ENCODE measurements at regions not wholly inside any gene's neighbourhood (a gene's known extent, or its start where the extent isn't known, plus 50 kb on each side); places are given as distances from the start of the nearest gene placed in this dataset.

DNA sequence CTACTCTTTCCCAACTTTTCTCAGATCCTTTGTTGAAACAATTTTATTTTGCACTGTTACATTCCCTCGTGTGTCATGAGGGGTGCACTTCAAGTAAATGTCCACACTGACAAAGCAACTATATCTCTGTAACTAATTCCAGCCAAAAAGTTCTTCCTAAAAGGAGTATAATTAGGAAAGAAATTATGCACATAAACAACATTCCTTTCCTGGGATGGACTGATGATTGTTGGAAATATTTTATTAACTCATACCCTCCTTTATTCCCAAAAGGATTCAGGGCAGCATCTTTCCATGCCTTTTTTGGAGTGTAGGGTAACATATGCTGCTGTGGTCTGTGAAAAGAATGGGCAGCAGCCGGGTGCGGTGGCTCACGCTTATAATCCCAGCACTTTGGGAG lies 426.1 kb upstream of the THBS1 start:
- no peak overlapping the region for H3K4me3 Mint-ChIP-seq
- peaks cover 52% of the 10 kb centered on the region for H3K27me3 Mint-ChIP-seq

DNA sequence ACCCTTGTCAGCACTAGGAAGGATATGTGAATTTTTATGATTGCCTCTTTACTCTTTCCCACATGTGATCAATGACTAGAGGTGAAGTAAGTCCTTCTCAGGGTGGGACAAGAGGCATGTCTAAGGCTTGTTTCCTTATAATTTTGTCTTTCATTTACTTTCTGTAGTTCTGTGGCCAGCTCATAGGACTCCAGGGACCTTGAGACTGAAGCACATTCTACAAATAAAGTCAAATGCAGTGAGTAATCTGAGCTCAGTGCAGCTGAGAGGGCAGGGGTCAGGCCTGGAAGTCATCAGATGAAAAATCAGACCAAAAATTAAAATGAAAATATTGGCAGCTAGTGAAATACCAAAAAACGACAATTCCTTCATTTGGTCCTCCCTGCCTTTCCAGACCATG lies 424.7 kb upstream of the THBS1 start:
- ATAC-seq (no peak), DNase-seq (no peak)
- H3K4me1 Mint-ChIP-seq: no peaks in the 10 kb centered on the region
- peaks cover 45% of the 10 kb centered on the region for H3K27me3 Mint-ChIP-seq
- H3K27ac Mint-ChIP-seq: no peak overlapping the region
- H3K4me3 Mint-ChIP-seq: no peak overlapping the region
- no peaks in the 10 kb centered on the region for H3K36me3 Mint-ChIP-seq (ENCODE audit: low read depth)
- no peaks in the 10 kb centered on the region for H3K9me3 ChIP-seq (ENCODE audit: control insufficient read depth, low read length, poor library complexity, severe bottlenecking)

More for the DNA sequence above, 426.1 kb upstream of the THBS1 start:
- no peaks in the 10 kb centered on the region for H3K9me3 ChIP-seq (ENCODE audit: control insufficient read depth, low read length, poor library complexity, severe bottlenecking)
- no peaks in the 10 kb centered on the region for H3K36me3 Mint-ChIP-seq (ENCODE audit: low read depth)
- no peaks in the 10 kb centered on the region for H3K4me1 Mint-ChIP-seq
- no peak overlapping the region for H3K27ac Mint-ChIP-seq
- DNase-seq (no peak), ATAC-seq (no peak)

DNA sequence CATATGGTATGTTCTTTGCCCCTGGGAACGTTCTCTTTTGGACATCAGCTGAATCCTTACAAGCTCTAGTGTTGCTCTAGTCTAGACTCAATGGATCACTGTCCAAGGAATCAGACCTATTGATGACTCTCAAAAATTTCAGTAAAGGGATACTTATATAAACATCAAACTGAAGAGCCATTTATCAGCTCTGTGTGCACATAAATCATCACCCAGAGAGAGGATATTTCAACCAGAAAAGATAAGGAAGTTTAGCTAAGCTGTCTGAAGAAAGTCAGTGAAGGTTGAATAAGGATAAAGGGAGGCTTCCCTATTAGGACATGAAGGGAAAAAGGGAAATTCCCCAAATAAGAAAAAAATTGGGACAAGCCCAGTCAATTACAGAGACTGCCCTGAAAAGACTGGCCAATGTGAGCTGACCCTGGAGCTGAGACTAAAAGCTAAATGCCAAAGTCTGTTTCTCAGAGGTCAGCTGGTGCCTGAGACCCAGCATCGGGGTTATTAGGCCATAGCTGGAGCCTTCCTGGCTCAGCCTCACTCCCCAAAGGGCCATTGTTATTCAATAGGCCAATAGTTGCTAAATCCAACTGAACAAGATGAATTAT lies 424.1 kb upstream of the THBS1 start:
- ATAC-seq (no peak), DNase-seq (no peak)
- Mint-ChIP-seq H3K4me3 (no peak overlapping the region), H3K4me1 (no peaks in the 10 kb centered on the region), H3K36me3 (ENCODE audit: low read depth) (no peaks in the 10 kb centered on the region), H3K27me3 (peaks cover 39% of the 10 kb centered on the region), H3K27ac (no peak overlapping the region)
- H3K9me3 ChIP-seq (ENCODE audit: control insufficient read depth, low read length, poor library complexity, severe bottlenecking): no peaks in the 10 kb centered on the region

DNA sequence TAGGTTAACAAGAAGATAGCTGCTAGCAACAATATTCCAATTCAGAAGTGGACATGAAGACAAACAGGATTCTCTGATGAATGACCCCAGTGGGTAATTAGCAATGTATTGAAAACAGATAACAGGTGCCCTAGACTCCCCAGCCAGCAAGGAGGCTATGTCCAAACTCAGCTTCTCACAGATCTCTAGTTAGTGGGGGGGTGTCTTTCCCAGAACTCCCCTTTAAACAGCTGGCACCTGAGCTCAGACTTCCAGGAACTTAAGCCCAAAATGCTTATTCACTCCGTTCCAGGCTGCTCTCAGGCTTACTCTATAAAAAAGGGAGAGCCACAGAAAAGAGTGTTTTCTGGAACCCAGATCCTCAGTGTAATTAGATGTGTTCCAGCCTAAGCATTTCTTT lies 423.0 kb upstream of the THBS1 start:
- no peaks in the 10 kb centered on the region for H3K36me3 Mint-ChIP-seq (ENCODE audit: low read depth)
- ATAC-seq: no peak

DNA sequence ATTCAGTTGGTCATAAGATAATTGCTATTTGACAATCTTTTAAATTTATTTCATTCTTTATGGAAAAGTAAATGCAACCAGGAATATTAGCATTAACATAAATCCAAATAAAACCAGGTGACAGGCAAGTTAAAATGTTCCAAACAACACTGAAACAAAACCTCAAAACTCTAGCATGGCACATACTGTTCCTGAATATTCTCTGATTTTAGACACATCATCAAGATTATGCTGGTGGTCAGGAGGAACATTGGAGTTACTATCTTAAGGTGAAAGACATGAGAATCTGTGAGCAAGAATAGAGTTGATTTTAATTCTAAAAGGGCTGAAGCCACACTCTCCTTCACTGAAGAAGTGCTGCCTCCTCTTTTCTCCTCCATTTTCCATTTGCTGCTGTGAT lies 421.0 kb upstream of the THBS1 start:
- Mint-ChIP-seq H3K4me3 (no peak overlapping the region), H3K27me3 (peaks cover 39% of the 10 kb centered on the region), H3K4me1 (no peaks in the 10 kb centered on the region), H3K36me3 (ENCODE audit: low read depth) (no peaks in the 10 kb centered on the region), H3K27ac (no peak overlapping the region)
- no peak for DNase-seq
- H3K9me3 ChIP-seq (ENCODE audit: control insufficient read depth, low read length, poor library complexity, severe bottlenecking): no peaks in the 10 kb centered on the region
- no peak for ATAC-seq

More for the DNA sequence above, 423.0 kb upstream of the THBS1 start:
- Mint-ChIP-seq H3K27ac (no peak overlapping the region), H3K4me1 (no peaks in the 10 kb centered on the region), H3K27me3 (peaks cover 30% of the 10 kb centered on the region), H3K4me3 (no peak overlapping the region)
- DNase-seq: no peak
- H3K9me3 ChIP-seq (ENCODE audit: control insufficient read depth, low read length, poor library complexity, severe bottlenecking): no peaks in the 10 kb centered on the region

DNA sequence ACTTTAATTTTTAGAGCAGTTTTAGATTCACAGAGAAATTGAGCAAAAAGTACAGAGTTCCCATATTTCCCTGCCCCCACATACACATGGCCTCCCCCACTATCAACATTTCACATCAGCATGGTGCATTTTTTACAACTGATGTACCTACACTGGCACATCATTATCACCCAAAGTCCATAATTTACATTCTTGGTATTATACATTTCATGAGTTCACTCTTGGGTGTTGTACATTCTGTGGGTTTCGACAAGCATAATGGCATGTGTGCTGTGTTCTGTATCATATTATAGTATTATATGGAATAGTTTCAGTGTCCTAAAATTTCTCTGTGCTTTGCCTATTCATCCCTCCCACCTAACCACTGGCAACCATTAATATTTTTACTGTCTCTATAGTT lies 419.8 kb upstream of the THBS1 start:
- ATAC-seq (no peak), DNase-seq (no peak)
- Mint-ChIP-seq H3K4me3 (no peak overlapping the region), H3K27me3 (peaks cover 46% of the 10 kb centered on the region), H3K27ac (no peak overlapping the region), H3K36me3 (ENCODE audit: low read depth) (peaks cover 2% of the 10 kb centered on the region), H3K4me1 (peaks cover 2% of the 10 kb centered on the region)
- H3K9me3 ChIP-seq (ENCODE audit: control insufficient read depth, low read length, poor library complexity, severe bottlenecking): no peaks in the 10 kb centered on the region

DNA sequence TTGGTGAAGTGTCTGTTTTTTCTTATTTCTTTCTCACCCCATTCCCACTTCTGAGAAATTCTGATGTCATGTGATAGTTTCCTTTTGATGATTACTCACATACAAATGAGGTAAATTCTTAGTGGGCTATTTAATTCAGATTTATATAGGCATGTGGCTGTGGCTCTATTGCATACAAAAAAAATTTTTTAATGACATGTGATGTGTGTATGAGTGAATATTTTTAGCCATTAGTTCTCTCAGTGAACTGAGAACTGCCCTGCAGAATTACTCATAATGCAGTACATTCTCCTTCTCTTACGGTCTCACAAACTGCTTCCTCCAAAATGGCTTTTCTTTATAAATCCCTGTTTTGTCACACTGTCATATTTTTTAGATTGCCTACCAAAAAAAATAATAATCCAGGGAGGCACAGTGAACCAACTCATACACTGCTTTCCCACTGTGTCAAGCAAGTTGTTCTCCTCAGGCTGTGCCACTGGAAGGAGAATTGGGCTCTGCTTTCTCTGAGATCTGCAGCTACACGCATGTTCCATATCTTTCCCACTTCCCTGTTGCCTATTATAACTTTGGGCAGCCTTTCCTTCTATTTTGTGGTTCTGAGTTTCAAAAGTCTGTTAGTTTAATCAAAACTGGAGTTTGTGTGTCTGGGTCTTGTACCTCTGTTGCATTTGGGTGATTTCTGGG lies 415.7 kb upstream of the THBS1 start:
- peaks cover 2% of the 10 kb centered on the region for H3K36me3 Mint-ChIP-seq (ENCODE audit: low read depth)
- no peak overlapping the region for H3K27ac Mint-ChIP-seq
- H3K4me3 Mint-ChIP-seq: no peak overlapping the region
- H3K4me1 Mint-ChIP-seq: peaks cover 2% of the 10 kb centered on the region
- peaks cover 54% of the 10 kb centered on the region for H3K27me3 Mint-ChIP-seq
- ATAC-seq: no peak
- no peak for DNase-seq
- H3K9me3 ChIP-seq (ENCODE audit: control insufficient read depth, low read length, poor library complexity, severe bottlenecking): no peaks in the 10 kb centered on the region

DNA sequence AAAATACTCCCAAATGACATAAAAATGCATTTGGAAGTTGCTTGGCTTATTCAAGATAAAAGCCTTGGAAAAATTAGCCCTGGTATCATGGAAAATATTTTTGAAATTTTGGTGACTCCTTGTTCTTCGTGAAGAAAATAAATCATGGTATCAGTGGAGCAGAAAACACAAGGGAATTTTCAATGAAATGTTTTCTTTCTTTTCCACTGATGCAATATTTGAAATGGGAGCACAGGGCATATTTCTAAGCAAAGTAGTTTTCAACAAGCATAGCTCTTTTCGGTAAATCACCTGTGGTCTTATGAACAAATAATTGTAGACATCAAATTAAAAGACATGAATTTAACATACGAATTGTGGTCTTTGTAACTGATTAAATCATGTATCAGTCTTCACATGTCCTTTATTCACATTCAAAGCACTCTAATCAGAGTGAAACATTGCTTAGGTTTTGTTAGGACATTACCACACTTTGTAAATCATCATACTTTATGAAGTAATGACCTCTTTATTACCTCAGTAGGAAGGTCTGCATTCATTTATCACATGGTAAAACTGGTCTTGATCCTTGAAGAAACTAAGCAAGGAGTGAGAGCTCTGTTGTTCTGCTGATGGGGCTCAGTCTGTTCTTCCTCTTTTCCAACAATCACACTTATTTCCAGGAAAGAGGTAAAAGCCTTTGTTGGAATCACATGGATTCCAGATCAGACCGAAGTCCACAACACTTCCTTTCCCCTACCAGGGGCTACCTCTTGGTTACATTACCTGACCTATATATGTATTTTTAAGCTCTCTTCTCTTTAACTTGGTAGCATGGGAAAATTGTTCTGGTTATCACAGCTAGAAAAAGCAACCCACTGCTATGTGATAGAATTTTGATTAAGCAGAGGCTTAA lies 413.5 kb upstream of the THBS1 start:
- H3K36me3 Mint-ChIP-seq (ENCODE audit: low read depth): peaks cover 2% of the 10 kb centered on the region
- no peaks in the 10 kb centered on the region for H3K9me3 ChIP-seq (ENCODE audit: control insufficient read depth, low read length, poor library complexity, severe bottlenecking)
- peaks cover 7% of the 10 kb centered on the region for H3K4me1 Mint-ChIP-seq
- DNase-seq (no peak), ATAC-seq (no peak)
- no peak overlapping the region for H3K4me3 Mint-ChIP-seq
- no peak overlapping the region for H3K27ac Mint-ChIP-seq
- H3K27me3 Mint-ChIP-seq: peaks cover 75% of the 10 kb centered on the region

DNA sequence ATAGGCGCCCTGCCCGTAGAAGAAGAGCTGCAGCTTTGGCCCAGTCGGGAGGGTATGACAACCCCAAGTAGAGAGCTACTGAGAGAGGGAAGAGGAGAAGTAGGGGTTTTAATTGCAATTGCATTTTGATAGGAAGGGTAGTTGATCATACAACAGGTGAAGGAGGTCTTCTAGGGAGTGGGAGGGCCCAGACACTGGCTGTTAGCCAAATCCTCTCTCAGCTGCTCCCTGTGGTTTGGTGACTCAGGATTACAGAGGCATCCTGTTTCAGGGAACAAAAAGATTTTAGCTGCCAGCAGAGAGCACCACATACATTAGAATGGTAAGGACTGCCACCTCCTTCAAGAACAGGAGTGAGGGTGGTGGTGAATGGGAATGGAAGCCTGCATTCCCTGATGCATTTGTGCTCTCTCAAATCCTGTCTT lies 408.9 kb upstream of the THBS1 start:
- no peak for ATAC-seq
- Mint-ChIP-seq H3K4me1 (peaks cover 8% of the 10 kb centered on the region), H3K4me3 (no peak overlapping the region), H3K36me3 (ENCODE audit: low read depth) (peaks cover 3% of the 10 kb centered on the region), H3K27me3 (peaks cover 59% of the 10 kb centered on the region), H3K27ac (no peak overlapping the region)
- DNase-seq: no peak
- H3K9me3 ChIP-seq (ENCODE audit: control insufficient read depth, low read length, poor library complexity, severe bottlenecking): no peaks in the 10 kb centered on the region

DNA sequence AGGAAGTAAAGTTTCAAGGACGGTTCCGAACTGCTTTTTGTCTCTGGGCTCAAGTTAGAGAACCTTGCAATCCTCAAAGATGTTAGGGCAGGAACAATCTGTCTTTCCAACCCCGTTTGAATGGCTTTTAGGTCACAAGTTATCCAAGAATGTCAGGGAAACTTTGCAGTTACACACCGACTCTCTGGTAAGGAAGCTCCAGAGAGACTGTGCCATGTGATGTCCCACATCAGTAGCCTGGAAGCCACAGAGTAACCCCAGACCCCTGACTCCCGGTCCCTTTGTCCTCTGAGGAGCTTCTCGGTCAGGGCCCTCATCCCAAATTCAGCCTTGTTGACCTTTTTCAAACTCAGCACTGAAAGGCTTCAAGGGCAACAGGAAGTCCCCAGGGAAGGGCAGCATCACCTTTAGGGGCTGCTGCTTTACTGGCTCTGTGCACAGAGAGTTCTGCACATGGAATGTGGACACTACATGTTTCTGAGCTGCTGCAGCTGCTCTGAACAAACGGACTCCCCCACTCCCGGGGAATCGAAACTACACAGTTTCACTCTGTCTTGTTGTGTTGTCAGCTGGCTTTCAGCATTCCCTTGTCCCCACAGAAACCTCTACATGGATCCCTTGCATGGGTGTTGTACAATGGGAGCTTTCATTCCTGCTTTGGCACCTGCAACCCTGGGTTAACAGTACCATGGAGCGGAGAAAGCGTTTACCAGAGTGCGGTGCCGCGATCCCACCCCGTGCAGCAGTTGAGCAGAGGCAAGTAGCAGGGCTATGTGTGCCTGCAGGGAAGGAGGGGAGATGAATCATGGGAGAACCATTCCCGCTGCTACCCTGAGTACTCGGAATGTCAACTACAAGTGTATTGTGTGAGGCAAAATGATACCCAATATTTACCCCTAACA lies 408.2 kb upstream of the THBS1 start:
- H3K36me3 Mint-ChIP-seq (ENCODE audit: low read depth): peaks cover 3% of the 10 kb centered on the region
- no peaks in the 10 kb centered on the region for H3K9me3 ChIP-seq (ENCODE audit: control insufficient read depth, low read length, poor library complexity, severe bottlenecking)
- peaks cover 59% of the 10 kb centered on the region for H3K27me3 Mint-ChIP-seq
- no peak overlapping the region for H3K27ac Mint-ChIP-seq
- no peak for DNase-seq
- H3K4me1 Mint-ChIP-seq: peaks cover 8% of the 10 kb centered on the region
- H3K4me3 Mint-ChIP-seq: no peak overlapping the region
- ATAC-seq: no peak

DNA sequence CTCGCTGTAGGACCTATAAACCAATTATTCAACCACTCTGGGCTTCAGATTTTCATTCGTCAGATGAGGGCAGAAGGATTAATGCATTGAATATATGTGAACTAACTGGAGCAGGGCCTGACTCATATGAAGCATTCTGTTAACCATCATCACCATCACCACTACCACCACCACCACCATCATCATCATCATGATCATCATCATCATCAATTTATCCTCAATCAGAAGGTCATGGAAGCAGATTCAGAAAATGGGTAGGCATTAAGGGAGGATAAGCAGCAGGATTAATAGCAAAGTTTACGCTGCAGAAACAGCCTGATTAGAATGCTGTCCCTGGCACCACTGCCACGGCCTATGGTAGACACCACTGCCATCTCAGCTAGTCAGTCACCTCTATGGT lies 407.5 kb upstream of the THBS1 start:
- Mint-ChIP-seq H3K27me3 (peaks cover 64% of the 10 kb centered on the region), H3K4me1 (peaks cover 8% of the 10 kb centered on the region), H3K27ac (no peak overlapping the region), H3K36me3 (ENCODE audit: low read depth) (peaks cover 3% of the 10 kb centered on the region), H3K4me3 (no peak overlapping the region)
- ATAC-seq: no peak
- H3K9me3 ChIP-seq (ENCODE audit: control insufficient read depth, low read length, poor library complexity, severe bottlenecking): no peaks in the 10 kb centered on the region
- no peak for DNase-seq

DNA sequence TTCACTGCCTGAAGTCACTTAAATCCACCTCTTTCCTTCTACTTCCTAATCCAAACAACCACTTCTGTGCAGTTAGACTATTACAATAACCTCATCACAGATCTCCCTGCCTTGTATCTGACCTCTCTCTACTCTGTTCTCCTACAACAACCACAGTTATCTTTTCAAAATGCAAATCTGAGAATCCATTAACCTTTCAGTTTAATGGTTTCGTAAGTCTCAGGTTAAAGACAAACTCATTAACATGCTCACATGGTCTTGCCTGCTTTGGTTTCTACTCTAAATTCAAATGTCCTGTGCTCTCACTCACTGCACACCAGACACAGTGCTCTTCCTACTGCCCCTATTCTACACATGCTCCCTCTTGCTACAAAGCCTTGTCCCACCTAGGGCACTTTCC lies 406.5 kb upstream of the THBS1 start:
- H3K4me1 Mint-ChIP-seq: peaks cover 8% of the 10 kb centered on the region
- no peak overlapping the region for H3K4me3 Mint-ChIP-seq
- DNase-seq: no peak
- H3K27ac Mint-ChIP-seq: no peak overlapping the region
- H3K9me3 ChIP-seq (ENCODE audit: control insufficient read depth, low read length, poor library complexity, severe bottlenecking): no peaks in the 10 kb centered on the region
- no peak for ATAC-seq
- peaks cover 3% of the 10 kb centered on the region for H3K36me3 Mint-ChIP-seq (ENCODE audit: low read depth)
- peaks cover 62% of the 10 kb centered on the region for H3K27me3 Mint-ChIP-seq

DNA sequence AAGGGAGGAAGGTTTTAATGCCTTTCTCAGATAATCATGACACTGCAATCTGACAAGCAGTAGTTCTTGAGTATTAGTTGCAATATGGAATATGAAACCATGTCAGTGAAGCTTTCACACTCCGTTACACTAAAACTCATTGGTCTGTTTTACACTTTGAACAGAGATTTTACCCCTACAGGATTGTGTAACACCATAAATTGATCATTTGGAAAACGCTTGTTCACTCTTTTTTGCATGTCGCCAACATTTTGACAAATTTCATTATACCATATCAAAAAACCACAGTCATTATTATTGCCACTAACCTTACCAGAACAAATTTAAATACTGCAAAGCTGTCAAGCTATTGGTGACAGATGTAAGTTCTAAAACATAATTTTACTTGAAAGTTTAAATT lies 404.8 kb upstream of the THBS1 start:
- DNase-seq: no peak
- ATAC-seq: no peak
- peaks cover 8% of the 10 kb centered on the region for H3K4me1 Mint-ChIP-seq
- H3K27me3 Mint-ChIP-seq: peaks cover 58% of the 10 kb centered on the region
- no peak overlapping the region for H3K27ac Mint-ChIP-seq
- no peak overlapping the region for H3K4me3 Mint-ChIP-seq
- H3K9me3 ChIP-seq (ENCODE audit: control insufficient read depth, low read length, poor library complexity, severe bottlenecking): no peaks in the 10 kb centered on the region
- H3K36me3 Mint-ChIP-seq (ENCODE audit: low read depth): peaks cover 3% of the 10 kb centered on the region
